ENCODE measurements at regions not wholly inside any gene's neighbourhood (a gene's known extent, or its start where the extent isn't known, plus 50 kb on each side); places are given as distances from the start of the nearest gene placed in this dataset.

GRCh38 chr5:56540266-56540665 is 275.1 kb upstream of the MAP3K1 start:
- no peak for DNase-seq

- DNase-seq = no peak
Observed at GRCh38 chr5:56538580-56538979, 276.8 kb upstream of the MAP3K1 start.

GRCh38 chr5:56535347-56535746 is 280.0 kb upstream of the MAP3K1 start:
- no peak for DNase-seq

DNA sequence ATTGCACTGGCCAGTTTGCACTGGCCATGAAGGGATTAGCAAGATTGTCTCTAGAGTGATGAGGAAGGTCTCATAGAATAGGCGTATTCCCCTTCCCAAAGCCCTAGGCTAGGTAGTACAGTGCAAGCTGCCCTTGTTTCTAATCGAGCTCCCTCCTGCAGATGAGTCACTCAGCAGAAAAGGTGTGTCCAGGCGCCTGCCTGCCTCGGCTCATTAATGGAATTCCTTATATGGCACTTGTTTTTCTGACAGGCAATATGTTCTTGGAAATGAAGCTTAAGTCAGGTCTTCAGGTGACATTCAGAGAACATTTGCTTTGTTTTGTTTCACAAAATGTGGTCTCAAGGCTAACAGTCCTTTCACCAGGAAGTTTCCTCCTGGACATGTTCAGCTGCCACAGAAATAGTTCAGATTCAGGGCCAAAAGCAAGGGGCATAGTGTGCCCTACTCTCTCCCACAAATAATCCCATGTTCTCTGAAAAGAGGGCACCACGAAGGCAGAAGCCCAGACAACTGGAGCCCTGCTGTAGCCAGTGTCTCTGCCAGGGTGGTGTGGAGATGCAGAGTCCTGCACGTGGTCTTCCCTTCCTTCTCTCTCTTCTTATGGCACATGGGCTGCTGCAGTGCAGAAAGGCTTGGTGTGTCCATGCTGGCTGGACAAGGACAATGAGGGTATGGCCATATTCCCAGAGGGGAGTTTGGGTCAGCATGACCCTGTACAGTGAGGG is 281.1 kb upstream of the MAP3K1 start:
- no peak for DNase-seq

GRCh38 chr5:56532466-56532865 is 282.9 kb upstream of the MAP3K1 start:
- no peak for DNase-seq

DNA sequence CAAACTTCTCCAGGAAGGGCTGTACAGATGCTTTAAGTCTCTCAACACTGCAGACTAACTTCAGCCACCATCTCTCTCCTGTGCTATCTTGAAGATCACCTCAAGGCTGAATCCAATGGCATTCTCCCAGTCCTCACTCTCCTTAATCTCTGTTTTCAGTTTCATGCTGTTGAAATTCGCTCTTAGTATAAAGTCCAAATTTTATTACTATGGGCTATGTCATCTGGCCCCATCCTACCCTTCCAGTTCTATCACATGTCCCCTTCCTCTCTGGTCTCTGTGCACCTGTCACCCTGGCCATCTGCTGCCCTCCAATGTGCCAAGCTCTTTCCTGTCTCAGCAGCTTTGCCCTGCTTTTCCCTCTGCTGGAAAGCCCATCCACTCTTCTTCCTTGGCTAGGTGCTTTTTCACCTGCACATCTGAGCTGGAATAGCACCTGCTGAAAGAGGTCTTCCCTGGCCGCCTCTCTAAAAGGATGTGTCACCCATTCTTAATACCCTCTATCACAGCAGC is 284.7 kb upstream of the MAP3K1 start:
- DNase-seq = peak; percentile 35 to 78

DNA sequence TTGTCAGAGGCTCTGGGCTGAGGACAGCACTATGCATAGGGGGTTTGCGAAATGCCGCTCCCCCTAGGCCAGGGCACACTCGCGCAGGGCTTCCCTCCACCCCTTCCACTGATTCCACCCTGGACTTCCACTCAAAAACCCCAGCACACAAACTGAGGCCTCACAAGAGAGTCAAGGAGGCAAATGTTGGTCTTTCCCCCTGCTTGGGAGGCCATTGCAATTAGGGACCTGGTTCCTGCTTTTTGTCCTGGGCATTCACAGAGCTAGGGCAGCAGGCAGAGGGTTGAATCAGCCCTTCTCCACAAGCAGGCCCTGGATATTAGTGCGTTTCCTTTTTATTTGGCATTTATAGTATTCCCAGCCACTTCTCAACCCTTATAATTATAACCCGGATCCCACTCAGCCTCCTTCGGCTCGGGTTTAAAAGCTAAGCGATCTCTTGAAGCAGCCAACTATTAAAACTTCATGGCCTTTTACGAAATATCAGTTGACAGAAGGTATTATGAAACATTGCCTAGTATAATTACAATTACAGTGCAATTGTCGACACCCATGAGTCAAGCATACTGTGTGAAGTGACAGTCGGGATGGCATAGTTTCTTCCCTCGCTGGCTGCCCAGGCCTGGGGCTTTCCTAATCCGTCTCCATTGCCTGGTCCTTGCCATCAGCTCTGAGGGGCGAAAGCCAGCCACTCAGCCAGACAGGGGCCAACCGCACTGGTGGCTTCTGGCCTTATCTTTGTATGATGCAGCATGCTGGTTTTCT is 285.5 kb upstream of the MAP3K1 start:
- no peak for DNase-seq

GRCh38 chr5:56527174-56527573 is 288.2 kb upstream of the MAP3K1 start:
- no peak for DNase-seq

GRCh38 chr5:56525113-56525512 is 290.2 kb upstream of the MAP3K1 start:
- no peak for DNase-seq

- DNase-seq = no peak
Observed at GRCh38 chr5:56523790-56524575, 290.9 kb upstream of the ANKRD55 start.

GRCh38 chr5:56522960-56523359 is 289.8 kb upstream of the ANKRD55 start:
- no peak for DNase-seq

GRCh38 chr5:56522169-56522568 is 289.0 kb upstream of the ANKRD55 start:
- DNase-seq = no peak

- DNase-seq = no peak
Observed at GRCh38 chr5:56520986-56521730, 288.0 kb upstream of the ANKRD55 start.

DNA sequence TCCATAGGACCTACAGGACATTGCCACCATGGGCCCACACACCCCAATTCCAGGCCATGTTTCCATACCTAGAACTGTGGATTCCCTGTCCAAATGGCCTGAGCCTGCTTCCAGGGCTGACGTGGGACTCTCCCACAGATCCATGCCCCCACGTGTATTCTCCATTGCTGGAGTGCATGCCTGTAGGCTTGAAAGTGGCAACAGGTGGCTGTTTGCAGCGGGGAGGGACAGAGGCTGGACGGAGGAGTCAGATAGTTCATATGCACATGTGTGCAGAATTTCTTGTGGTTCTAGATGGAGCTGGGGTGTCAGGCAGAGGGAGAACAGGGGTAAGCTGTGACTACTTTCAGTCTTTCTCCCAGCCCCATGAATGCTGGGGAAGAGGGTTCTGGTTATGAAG is 285.7 kb upstream of the ANKRD55 start:
- no peak for DNase-seq

GRCh38 chr5:56517011-56517416 is 283.9 kb upstream of the ANKRD55 start:
- DNase-seq = no peak

DNA sequence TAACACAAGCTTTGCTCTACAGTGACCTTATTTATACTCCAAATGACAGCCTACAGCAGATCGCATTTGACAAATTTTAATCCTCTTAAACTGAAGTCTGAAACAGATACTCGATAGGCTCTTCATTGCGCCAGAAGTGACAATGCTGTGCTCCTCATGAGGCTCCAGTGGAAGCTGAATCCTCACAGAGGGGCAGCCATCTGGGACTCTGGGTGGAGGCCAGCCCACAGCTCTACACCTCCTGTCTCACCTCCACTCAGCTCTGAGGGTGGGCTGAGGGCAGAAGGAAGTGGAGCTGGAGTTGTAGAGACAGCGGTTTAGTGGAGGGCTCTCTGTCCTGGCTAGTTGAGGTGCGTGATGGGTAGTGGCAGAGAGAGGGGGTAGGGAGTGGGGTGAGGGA is 283.3 kb upstream of the ANKRD55 start:
- no peak for DNase-seq

GRCh38 chr5:56516035-56516434 is 282.9 kb upstream of the ANKRD55 start:
- DNase-seq = no peak

GRCh38 chr5:56515011-56515410 is 281.9 kb upstream of the ANKRD55 start:
- no peak for DNase-seq

DNA sequence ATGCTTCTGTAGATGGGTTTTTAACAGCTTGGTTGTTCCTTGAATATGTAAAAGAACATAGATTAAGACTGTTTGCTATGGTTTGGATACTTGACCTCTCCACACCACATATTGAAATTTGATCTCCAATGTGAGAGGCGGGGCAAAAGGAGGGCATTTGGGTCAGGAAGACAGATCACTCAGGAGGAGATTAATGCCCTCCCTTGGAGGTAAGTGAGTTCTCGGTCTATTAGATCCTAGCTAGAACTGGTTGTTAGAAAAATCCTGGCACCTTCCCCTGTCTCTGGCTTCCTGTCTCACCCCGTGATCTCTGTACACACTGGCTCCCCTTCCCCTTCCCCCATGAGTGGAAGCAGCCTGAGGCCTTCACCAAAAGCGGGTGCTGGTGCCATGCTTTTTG is 281.1 kb upstream of the ANKRD55 start:
- no peak for DNase-seq

GRCh38 chr5:56513141-56513540 is 280.0 kb upstream of the ANKRD55 start:
- DNase-seq = no peak

GRCh38 chr5:56512313-56512996 is 279.3 kb upstream of the ANKRD55 start:
- DNase-seq = no peak

DNA sequence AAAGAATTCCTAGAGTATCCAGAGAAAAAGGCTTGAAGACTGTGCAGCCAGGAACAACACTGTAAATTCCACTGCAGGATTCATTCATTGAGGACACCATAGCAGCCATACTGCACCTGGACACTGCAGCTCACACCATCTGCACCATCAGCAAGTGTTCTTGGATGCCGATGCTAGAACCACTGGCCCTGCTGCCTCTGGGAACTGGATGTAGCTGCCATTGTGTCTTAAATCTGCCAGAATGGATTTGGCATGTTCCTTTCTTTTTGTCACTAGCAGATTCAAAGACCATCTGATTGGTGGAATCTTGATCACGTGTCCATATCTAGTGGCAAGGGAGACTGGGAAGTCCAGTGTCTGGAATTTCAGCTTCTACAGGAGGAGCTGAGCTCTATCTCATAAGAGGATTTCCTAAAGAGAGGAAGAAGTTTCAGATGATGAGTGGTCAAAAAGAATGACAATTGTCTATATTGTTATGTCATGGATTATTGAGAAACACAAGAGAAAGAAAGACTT is 278.3 kb upstream of the ANKRD55 start:
- DNase-seq = no peak

Measured in cerebellar nuclear complex (tissue), 1 donor.